Cardiac septum (tissue), 1 donor: ENCODE measurements at regions not wholly inside any gene's neighbourhood (a gene's known extent, or its start where the extent isn't known, plus 50 kb on each side); places are given as distances from the start of the nearest gene placed in this dataset.

Source experiments
- DNase-seq: peaks from one replicate; pipeline ENCODE4 v3.0.0-alpha.2; 2020; ENCODE audit warnings: low spot score
- intact Hi-C: fragments of 100-400 bp; cut with DNase I; formaldehyde crosslinking; loops from one replicate; pipeline ENCODE4 v1.14.0; 2022
- donor health status: DM: no; HTN: no; CAD: no.

GRCh38 chr6:147709396-147710272 lies 201.1 kb downstream of the SAMD5 start:
- no peak for DNase-seq
- intact Hi-C loops: no loop called here

GRCh38 chr6:147710890-147711289 lies 202.4 kb downstream of the SAMD5 start:
- intact Hi-C loops: no loop called here

GRCh38 chr6:147711476-147711875 lies 203.0 kb downstream of the SAMD5 start:
- intact Hi-C loops: no loop called here
- no peak for DNase-seq

More at GRCh38 chr6:147710890-147711289, 202.4 kb downstream of the SAMD5 start:
- DNase-seq: no peak

GRCh38 chr6:147712841-147713240 lies 204.4 kb downstream of the SAMD5 start:
- intact Hi-C loops: no loop called here
- DNase-seq: no peak

- no peak for DNase-seq
- intact Hi-C loops: no loop called here
These were observed 206.5 kb downstream of the SAMD5 start for GRCh38 chr6:147715035-147715434.

- intact Hi-C loops: no loop called here
These were observed 207.9 kb downstream of the SAMD5 start for GRCh38 chr6:147716434-147716833.

GRCh38 chr6:147717991-147718390 lies 209.5 kb downstream of the SAMD5 start:
- intact Hi-C loops: no loop called here
- DNase-seq: no peak

More at GRCh38 chr6:147716434-147716833, 207.9 kb downstream of the SAMD5 start:
- DNase-seq: no peak

- no peak for DNase-seq
- intact Hi-C loops: no loop called here
These were observed 213.7 kb downstream of the SAMD5 start for GRCh38 chr6:147722158-147722557.

GRCh38 chr6:147724454-147724853 lies 216.0 kb downstream of the SAMD5 start:
- intact Hi-C loops: no loop called here
- DNase-seq: no peak

GRCh38 chr6:147726342-147726741 lies 217.9 kb downstream of the SAMD5 start:
- no peak for DNase-seq
- intact Hi-C loops: no loop called here

- intact Hi-C loops: no loop called here
These were observed 220.4 kb downstream of the SAMD5 start for GRCh38 chr6:147728903-147729302.

GRCh38 chr6:147733686-147734085 lies 225.2 kb downstream of the SAMD5 start:
- no peak for DNase-seq
- intact Hi-C loops: no loop called here

More at GRCh38 chr6:147728903-147729302, 220.4 kb downstream of the SAMD5 start:
- DNase-seq: no peak

GRCh38 chr6:147734151-147734550 lies 225.7 kb downstream of the SAMD5 start:
- intact Hi-C loops: no loop called here
- DNase-seq: no peak

GRCh38 chr6:147735924-147736323 lies 227.4 kb downstream of the SAMD5 start:
- no peak for DNase-seq
- intact Hi-C loops: no loop called here

GRCh38 chr6:147737115-147737514 lies 228.6 kb downstream of the SAMD5 start:
- no peak for DNase-seq

GRCh38 chr6:147738099-147738498 lies 229.6 kb downstream of the SAMD5 start:
- no peak for DNase-seq
- intact Hi-C loops: no loop called here

More at GRCh38 chr6:147737115-147737514, 228.6 kb downstream of the SAMD5 start:
- intact Hi-C loops: no loop called here

GRCh38 chr6:147738516-147739162 lies 230.1 kb downstream of the SAMD5 start:
- no peak for DNase-seq
- intact Hi-C loops: no loop called here

GRCh38 chr6:147740326-147740725 lies 231.8 kb downstream of the SAMD5 start:
- DNase-seq: no peak
- intact Hi-C loops: no loop called here

- DNase-seq: no peak
- intact Hi-C loops: no loop called here
These were observed 232.4 kb downstream of the SAMD5 start for GRCh38 chr6:147740916-147741315.

- intact Hi-C loops: no loop called here
- no peak for DNase-seq
These were observed 232.9 kb downstream of the SAMD5 start for GRCh38 chr6:147741389-147741788.

- intact Hi-C loops: no loop called here
- DNase-seq: no peak
These were observed 233.9 kb downstream of the SAMD5 start for GRCh38 chr6:147742440-147742839.
